GM06990 (cell line): ENCODE measurements at regions not wholly inside any gene's neighbourhood (a gene's known extent, or its start where the extent isn't known, plus 50 kb on each side); places are given as distances from the start of the nearest gene placed in this dataset.

ENCODE experiments used
- DNase-seq: peaks from one replicate; pipeline ENCODE4 v3.0.0-alpha.2; 2011; ENCODE audit not compliant: insufficient read length; ENCODE audit errors: extremely low read depth
- H3K27me3 ChIP-seq: replicated peaks from 2 replicates; pipeline ENCODE4 v1.6.0; 2011; ENCODE audit warnings: low read length; ENCODE audit not compliant: control insufficient read depth, insufficient read depth
- H3K36me3 ChIP-seq: 2 replicates; pipeline ENCODE4 v1.5.1; 2011; ENCODE audit warnings: low read length; ENCODE audit not compliant: control insufficient read depth, insufficient read depth
- H3K4me3 ChIP-seq: replicated peaks from 2 replicates; pipeline ENCODE4 v1.5.1; 2011; ENCODE audit warnings: low read depth, mild to moderate bottlenecking, control low read depth, low read length
- CTCF ChIP-seq: IDR thresholded peaks from 2 replicates; pipeline ENCODE4 v1.5.1; 2011; ENCODE audit warnings: low read length, control low read depth, mild to moderate bottlenecking, inconsistent platforms; ENCODE audit not compliant: insufficient read depth, poor library complexity, severe bottlenecking

DNA sequence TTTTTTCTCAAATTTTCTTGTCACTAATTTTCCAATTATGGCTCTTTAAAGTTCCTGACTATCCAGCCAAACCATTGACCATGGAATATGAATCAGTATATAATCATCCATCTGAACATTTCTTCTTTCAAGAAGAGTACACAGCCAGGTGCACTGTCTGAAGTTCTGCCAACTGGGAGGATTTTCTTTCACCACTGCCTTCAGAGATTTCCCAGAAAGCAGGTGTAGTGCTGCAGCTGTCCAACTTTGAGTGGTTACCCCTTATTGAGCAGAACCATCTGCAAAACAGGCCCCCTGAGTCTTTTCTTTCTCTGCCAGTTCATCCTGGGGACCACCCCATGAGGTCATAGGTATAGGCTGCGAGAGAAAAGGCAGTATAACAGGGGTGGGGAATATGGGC, 1213.2 kb downstream of the RAPGEF2 start:
- TF ChIP-seq CTCF: no peak
- Histone ChIP-seq H3K4me3 (no peak overlapping the region), H3K27me3 (no peaks in the 10 kb centered on the region), H3K36me3 (no peaks in the 10 kb centered on the region)
- no peak for DNase-seq

DNA sequence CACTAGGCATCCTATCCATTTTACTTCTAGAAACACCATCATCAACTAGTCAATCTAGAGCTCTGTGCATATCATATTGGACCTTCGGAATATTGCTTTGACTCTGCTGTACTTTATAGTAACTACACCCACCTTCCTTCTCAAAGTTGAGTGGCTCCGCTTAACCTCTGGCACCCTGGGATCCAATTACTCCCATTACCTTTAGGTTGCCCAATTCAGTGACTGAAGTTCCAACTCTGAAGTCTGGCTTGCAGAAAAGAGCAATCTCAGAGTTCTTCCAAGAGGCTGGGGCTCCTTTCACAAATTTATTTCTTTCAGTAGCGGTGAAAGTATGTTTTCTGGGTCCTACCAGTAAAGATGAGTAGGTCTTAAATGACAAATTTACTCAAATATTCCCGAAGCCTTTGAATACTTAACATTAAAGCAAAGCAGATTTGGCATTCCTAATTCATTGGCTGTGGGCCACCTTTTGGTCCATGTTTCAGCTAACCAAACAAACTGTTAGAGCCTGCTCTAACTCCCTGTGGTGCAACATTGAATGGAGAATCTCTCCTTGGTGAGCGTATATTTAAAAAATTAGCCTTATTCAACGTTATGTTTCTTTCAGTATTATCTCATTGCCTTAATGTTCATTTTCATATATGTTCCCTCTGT, 1215.8 kb downstream of the RAPGEF2 start:
- Histone ChIP-seq H3K27me3 (no peaks in the 10 kb centered on the region), H3K4me3 (no peak overlapping the region), H3K36me3 (no peaks in the 10 kb centered on the region)
- no peak for TF ChIP-seq CTCF
- no peak for DNase-seq

DNA sequence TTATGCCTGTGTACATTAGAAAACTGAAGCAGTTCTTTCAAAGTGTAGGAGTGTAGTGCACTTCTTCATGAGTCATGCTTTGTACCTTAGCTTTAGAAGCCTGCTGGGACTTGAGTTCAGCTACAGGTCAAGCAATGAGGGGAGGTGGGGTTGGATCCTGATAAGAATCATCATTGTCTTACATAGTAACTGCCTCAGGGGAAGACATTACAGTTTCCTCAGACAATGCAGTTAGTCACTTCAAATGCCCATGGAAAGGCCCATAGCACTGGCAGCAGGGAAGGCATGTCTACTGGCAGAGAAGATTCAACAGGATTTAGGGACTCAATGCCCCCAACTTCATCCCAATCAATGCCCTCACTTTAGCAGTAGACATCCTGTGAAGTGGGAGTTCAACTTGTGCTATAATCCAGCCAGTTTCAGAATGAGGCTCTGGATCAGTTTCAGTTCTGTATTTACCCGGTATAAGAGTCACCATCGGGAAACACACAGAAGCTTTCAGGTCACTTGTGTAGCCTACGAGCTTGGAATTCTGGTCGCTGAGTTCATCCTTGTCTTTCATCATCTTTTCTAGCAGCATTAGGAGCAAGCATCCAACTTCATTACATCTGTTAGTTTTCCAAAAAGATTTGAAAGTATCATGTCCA, 1216.5 kb downstream of the RAPGEF2 start:
- H3K36me3 ChIP-seq: no peaks in the 10 kb centered on the region
- DNase-seq: no peak
- H3K4me3 ChIP-seq: no peak overlapping the region
- no peak for TF ChIP-seq CTCF
- H3K27me3 ChIP-seq: no peaks in the 10 kb centered on the region

DNA sequence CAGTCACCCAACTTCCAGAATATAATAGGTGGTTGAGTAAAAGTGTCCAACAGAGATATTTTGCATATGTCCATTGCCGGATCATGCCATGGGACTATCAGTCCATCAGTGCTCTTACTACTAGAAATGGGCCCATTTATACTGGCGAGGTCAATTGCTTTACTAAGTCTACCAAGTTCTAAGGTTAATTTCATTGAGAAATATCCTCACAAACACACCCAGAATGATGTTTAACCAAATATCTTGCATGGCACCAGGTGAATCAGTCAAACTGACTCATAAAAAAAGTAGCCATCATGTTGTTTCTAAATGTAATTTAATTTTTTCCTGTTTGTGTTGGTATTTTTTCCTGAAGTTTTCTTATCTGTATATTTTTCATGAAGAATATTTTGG, 1217.0 kb downstream of the RAPGEF2 start:
- DNase-seq: no peak
- no peak for TF ChIP-seq CTCF
- no peaks in the 10 kb centered on the region for H3K36me3 ChIP-seq
- no peak overlapping the region for H3K4me3 ChIP-seq
- H3K27me3 ChIP-seq: no peaks in the 10 kb centered on the region

DNA sequence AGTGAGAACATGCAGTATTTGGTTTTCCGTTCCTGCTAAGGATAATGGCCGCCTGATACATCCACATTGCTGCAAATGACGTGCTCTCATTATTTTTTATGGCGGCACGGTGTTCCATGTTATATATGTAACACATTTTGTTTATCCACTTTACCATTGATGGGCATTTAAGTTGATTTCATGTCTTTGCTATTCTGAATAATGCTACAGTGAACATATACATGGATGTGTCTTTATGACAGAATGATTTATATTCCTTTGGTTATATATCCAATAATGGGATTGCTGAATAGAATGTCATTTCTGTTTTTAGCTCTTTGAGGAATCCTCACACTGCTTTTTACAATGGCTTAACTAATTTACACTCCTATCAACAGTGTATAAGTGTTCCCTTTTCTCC, 1223.2 kb downstream of the RAPGEF2 start:
- no peaks in the 10 kb centered on the region for H3K27me3 ChIP-seq
- TF ChIP-seq CTCF: no peak
- no peak overlapping the region for H3K4me3 ChIP-seq
- H3K36me3 ChIP-seq: no peaks in the 10 kb centered on the region
- DNase-seq: no peak
